SK-N-SH (cell line): ENCODE measurements at regions not wholly inside any gene's neighbourhood (a gene's known extent, or its start where the extent isn't known, plus 50 kb on each side); places are given as distances from the start of the nearest gene placed in this dataset.

Source experiments
- CTCF ChIA-PET: fragments of 300-600, 350-600 bp; formaldehyde crosslinking; extraction: SDS; loops from one replicate; lab custom pipeline; 2021; lab: Yijun Ruan, JAX
- POLR2A ChIA-PET: fragments of 350-600 bp; sonication (Branson Sonifier 250); formaldehyde crosslinking; extraction: SDS; loops from one replicate; lab custom pipeline; 2020; ENCODE audit warnings: antibody characterized with exemption, inconsistent platforms; lab: Yijun Ruan, JAX
- DNase-seq: peaks from one replicate; pipeline ENCODE4 v3.0.0; 2012
- H2AFZ ChIP-seq: fragments of 200-600 bp; sonication (generic); 2 replicates; pipeline ENCODE4 v1.8.1; 2016; ENCODE audit warnings: antibody characterized with exemption, mild to moderate bottlenecking, low read depth
- H3F3A ChIP-seq: fragments of 200-600 bp; sonication (generic); replicated peaks from 2 replicates; pipeline ENCODE3; 2016; ENCODE audit warnings: antibody characterized with exemption, mild to moderate bottlenecking; ENCODE audit not compliant: insufficient read depth
- H3K27ac ChIP-seq, 2 experiments: fragments of 200-500 bp in 1 of 2; fragments of 200-600 bp in 1 of 2; sonication (Bioruptor generic) in 1 of 2; sonication (generic), shearing (Covaris generic) in 1 of 2; 2 replicates each; pipeline versions ENCODE4 v1.5.1 to v1.6.1; 2014 to 2016; ENCODE audit warnings: low read depth in 2 of 2, inconsistent platforms in 1 of 2, low read length in 1 of 2, mild to moderate bottlenecking in 1 of 2, mixed read lengths in 1 of 2
- H3K27me3 ChIP-seq: fragments of 200-600 bp; sonication (generic), shearing (Covaris generic); 2 replicates; pipeline ENCODE4 v1.6.1; 2016; ENCODE audit warnings: mixed run types; ENCODE audit not compliant: insufficient read depth
- H3K36me3 ChIP-seq, 2 experiments: fragments of 200-500 bp in 1 of 2; fragments of 200-600 bp in 1 of 2; sonication (Bioruptor generic) in 1 of 2; sonication (generic) in 1 of 2; replicated peaks in 1 of 2; 2 replicates each; pipeline versions ENCODE3 to v1.5.1; 2014 to 2016; ENCODE audit warnings: low read length in 1 of 2, mild to moderate bottlenecking in 1 of 2; ENCODE audit not compliant: insufficient read depth in 2 of 2, control insufficient read depth in 1 of 2
- H3K4me1 ChIP-seq, 2 experiments: fragments of 200-500 bp in 1 of 2; fragments of 200-600 bp in 1 of 2; sonication (Bioruptor generic) in 1 of 2; sonication (generic), shearing (Covaris generic) in 1 of 2; 2 replicates each; pipeline versions ENCODE4 v1.5.1 to v1.6.1; 2014 to 2016; ENCODE audit warnings: low read depth in 1 of 2, low read length in 1 of 2, mixed run types in 1 of 2; ENCODE audit not compliant: insufficient read depth in 2 of 2, control insufficient read depth in 1 of 2
- H3K4me2 ChIP-seq: fragments of 200-600 bp; sonication (generic), shearing (Covaris generic); 2 replicates; pipeline ENCODE4 v1.6.1; 2017; ENCODE audit warnings: mixed run types
- H3K4me3 ChIP-seq, 2 experiments: fragments of 200-500 bp in 1 of 2; fragments of 200-600 bp in 1 of 2; sonication (Bioruptor generic) in 1 of 2; sonication (generic), shearing (Covaris generic) in 1 of 2; 2 replicates each; pipeline versions ENCODE4 v1.5.1 to v1.8.1; 2014 to 2016; ENCODE audit warnings: low read depth in 2 of 2, inconsistent platforms in 1 of 2, low read length in 1 of 2, mild to moderate bottlenecking in 1 of 2, mixed read lengths in 1 of 2, moderate library complexity in 1 of 2
- H3K79me2 ChIP-seq: fragments of 200-600 bp; sonication (generic); 2 replicates; pipeline ENCODE4 v1.8.1; 2017; ENCODE audit warnings: mild to moderate bottlenecking; ENCODE audit not compliant: insufficient read depth
- H3K9ac ChIP-seq: fragments of 200-600 bp; sonication (generic); 2 replicates; pipeline ENCODE4 v1.6.1; 2017; ENCODE audit warnings: mixed run types
- H3K9me2 ChIP-seq: fragments of 200-600 bp; sonication (generic); 2 replicates; pipeline ENCODE4 v1.6.1; 2017; ENCODE audit warnings: mixed run types
- H3K9me3 ChIP-seq: fragments of 200-600 bp; sonication (generic); 2 replicates; pipeline ENCODE4 v1.6.1; 2017; ENCODE audit warnings: mixed run types, mild to moderate bottlenecking, moderate library complexity
- H4K20me1 ChIP-seq: fragments of 200-600 bp; sonication (generic); 2 replicates; pipeline ENCODE4 v1.6.1; 2017; ENCODE audit warnings: mild to moderate bottlenecking, mixed run types; ENCODE audit not compliant: insufficient read depth
- ELF1 ChIP-seq: IDR thresholded peaks from 2 replicates; pipeline ENCODE4 v1.4.0; 2012
- EP300 ChIP-seq, 2 experiments: IDR thresholded peaks; 2 replicates each; pipeline versions ENCODE4 v1.4.0 to v1.6.1; 2012; ENCODE audit warnings: borderline replicate concordance in 1 of 2, low read depth in 1 of 2, low read length in 1 of 2
- FOSL2 ChIP-seq: IDR thresholded peaks from 2 replicates; pipeline ENCODE4 v1.4.0; 2012; ENCODE audit warnings: low read depth, mild to moderate bottlenecking, moderate library complexity, borderline replicate concordance
- FOXJ3 ChIP-seq: sonication (generic); formaldehyde crosslinking; IDR thresholded peaks from 2 replicates; pipeline ENCODE4 v1.5.1; 2020; ENCODE audit warnings: mild to moderate bottlenecking, missing genetic modification reagents
- MXI1 ChIP-seq: IDR thresholded peaks from 2 replicates; pipeline ENCODE4 v1.6.1; 2012; ENCODE audit warnings: mild to moderate bottlenecking, low read depth, low read length, improper control_type of control experiment
- NRF1 ChIP-seq: IDR thresholded peaks from 2 replicates; pipeline ENCODE4 v1.6.1; 2012; ENCODE audit warnings: low read depth, mild to moderate bottlenecking, low read length
- PBX3 ChIP-seq: IDR thresholded peaks from 2 replicates; pipeline ENCODE4; 2012
- RAD21 ChIP-seq: IDR thresholded peaks from 2 replicates; pipeline ENCODE4 v1.6.1; 2012; ENCODE audit warnings: mild to moderate bottlenecking, low read length
- RCOR1 ChIP-seq: fragments of 150-350 bp; IDR thresholded peaks from 2 replicates; pipeline ENCODE4 v1.6.1; 2017; ENCODE audit warnings: antibody characterized with exemption, low read length
- REST ChIP-seq: IDR thresholded peaks from 2 replicates; pipeline ENCODE4 v1.6.1; 2012; ENCODE audit warnings: mild to moderate bottlenecking, low read depth, low read length, moderate library complexity
- RFX5 ChIP-seq: IDR thresholded peaks from 2 replicates; pipeline ENCODE4 v1.6.1; 2012; ENCODE audit warnings: mild to moderate bottlenecking, improper control_type of control experiment, low read length
- RXRA ChIP-seq: IDR thresholded peaks from 2 replicates; pipeline ENCODE4 v1.4.0; 2012; ENCODE audit warnings: low read depth, mild to moderate bottlenecking, borderline replicate concordance
- SIN3A ChIP-seq: IDR thresholded peaks from 2 replicates; pipeline ENCODE4 v1.6.1; 2012; ENCODE audit warnings: low read depth, mild to moderate bottlenecking, low read length, moderate library complexity, borderline replicate concordance
- SMC3 ChIP-seq: IDR thresholded peaks from 2 replicates; pipeline ENCODE4 v1.6.1; 2012; ENCODE audit warnings: low read depth, low read length, improper control_type of control experiment
- TAF1 ChIP-seq: IDR thresholded peaks from 2 replicates; pipeline ENCODE4 v1.6.1; 2012; ENCODE audit warnings: low read depth, mild to moderate bottlenecking, low read length, moderate library complexity, borderline replicate concordance
- TCF12 ChIP-seq: IDR thresholded peaks from 2 replicates; pipeline ENCODE4 v1.4.0; 2012
- TEAD4 ChIP-seq: IDR thresholded peaks from 2 replicates; pipeline ENCODE4 v1.4.0; 2012; ENCODE audit warnings: mild to moderate bottlenecking, borderline replicate concordance; ENCODE audit not compliant: insufficient read depth
- USF2 ChIP-seq: fragments of 150-350 bp; IDR thresholded peaks from 2 replicates; pipeline ENCODE4 v1.6.1; 2017; ENCODE audit warnings: antibody characterized with exemption, low read length, low read depth, borderline replicate concordance
- WGBS: methylation state at CpG from one replicate; pipeline ENCODE4 v1.1.6; 2017; ENCODE audit warnings: low lambda C conversion rate; 5-methylcytosine and 5-hydroxymethylcytosine counted together

GRCh38 chr1:169046671-169047070, 59.8 kb upstream of the ATP1B1 start:
- WGBS, result 81% methylated on average over 3 of the region's 3 CpGs

More at GRCh38 chr1:169046671-169047070, 59.8 kb upstream of the ATP1B1 start:
- no peak for TF ChIP-seq RFX5
- TF ChIP-seq RCOR1, result no peak
- no peak for TF ChIP-seq TAF1
- no peak for TF ChIP-seq RAD21
- no peak for TF ChIP-seq TCF12
- no peak for TF ChIP-seq FOXJ3 (CRISPR knock-in tag)
- no peak for TF ChIP-seq TEAD4
- no peak for TF ChIP-seq ELF1
- no peak for TF ChIP-seq RXRA
- no peak for TF ChIP-seq SMC3
- no peak for TF ChIP-seq MXI1
- no peak for TF ChIP-seq NRF1
- TF ChIP-seq REST, result no peak
- TF ChIP-seq EP300 (IDR thresholded peaks at IDR 0.05; ENCODE audit: borderline replicate concordance in 1 of 2, low read depth in 1 of 2, low read length in 1 of 2), result no peak
- no peak for TF ChIP-seq PBX3
- TF ChIP-seq USF2, result no peak
- TF ChIP-seq FOSL2, result no peak
- TF ChIP-seq SIN3A, result no peak
- TF ChIP-seq, all 33 proteins: peak for 0
- DNase-seq, result no peak
- Histone ChIP-seq H3K27ac (no peak overlapping the region), H3F3A (no peaks in the 10 kb centered on the region), H3K4me2 (no peak overlapping the region), H2AFZ (no peak overlapping the region), H3K9me2 (no peaks in the 10 kb centered on the region), H3K79me2 (no peaks in the 10 kb centered on the region), H4K20me1 (no peaks in the 10 kb centered on the region), H3K27me3 (no peaks in the 10 kb centered on the region), H3K9me3 (no peaks in the 10 kb centered on the region), H3K9ac (no peak overlapping the region), H3K36me3 (no peaks in the 10 kb centered on the region), H3K4me3 (no peak overlapping the region), H3K4me1 (peaks cover 0 to 7% of the 10 kb centered on the region in 2 experiments; a peak in 1 of 4 replicates)
- CTCF ChIA-PET, result no interaction called here
- POLR2A ChIA-PET, result no interaction called here
